NCI-H226 (cell line): ENCODE measurements at regions not wholly inside any gene's neighbourhood (a gene's known extent, or its start where the extent isn't known, plus 50 kb on each side); places are given as distances from the start of the nearest gene placed in this dataset.
"Not testable (repeated sequence)": the region's sequence is repeated elsewhere in the genome, so short reads cannot be mapped to it uniquely, and the experiment has no call there.

ENCODE experiments used
- DNase-seq: peaks from one replicate; pipeline ENCODE4 v3.0.0-alpha.2; 2015

DNA sequence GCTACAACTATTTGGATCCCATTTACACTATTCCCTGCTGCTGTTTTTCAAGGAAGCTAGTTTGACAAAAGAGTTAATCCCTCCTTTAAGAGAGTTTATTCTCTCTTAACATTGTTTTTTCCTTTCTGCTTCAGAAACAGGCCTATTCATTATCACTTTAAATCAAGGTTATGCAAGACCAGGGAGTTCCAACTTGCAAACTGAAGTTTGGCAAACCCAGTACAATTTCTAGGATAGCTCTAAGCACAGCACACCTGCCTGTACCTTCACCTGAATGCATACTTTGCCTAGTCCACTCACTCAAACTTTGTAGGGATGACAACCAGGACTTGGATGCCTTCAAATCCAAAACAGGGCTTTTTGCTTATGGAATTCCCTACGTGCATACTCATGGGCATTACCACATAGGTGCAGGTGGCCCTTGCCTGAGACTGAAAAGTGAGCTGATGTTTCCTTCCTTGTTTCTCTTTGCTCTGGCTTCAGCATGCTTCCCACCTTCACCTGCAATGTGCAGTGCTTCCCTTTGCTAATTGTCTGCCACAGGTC is 193.8 kb upstream of the MMADHC start:
- no peak for DNase-seq

DNA sequence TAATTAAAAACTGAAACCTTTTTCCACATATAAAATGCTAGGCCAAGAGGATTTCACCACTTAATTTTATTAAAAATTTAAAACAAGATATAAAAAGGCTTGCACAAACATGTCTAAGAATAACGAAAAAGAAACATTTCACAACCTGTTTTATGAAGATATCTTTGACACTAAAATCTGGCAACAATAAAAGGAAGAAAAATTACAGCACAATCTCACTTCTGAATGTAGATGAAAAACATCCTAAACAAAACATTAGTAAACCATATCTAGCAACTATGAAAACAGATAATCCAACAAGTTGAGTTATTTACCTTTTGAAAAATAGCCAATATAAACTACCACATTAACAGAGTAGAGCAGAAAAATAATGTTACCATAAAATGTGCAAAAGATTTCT is 185.4 kb upstream of the MMADHC start:
- DNase-seq = no peak

DNA sequence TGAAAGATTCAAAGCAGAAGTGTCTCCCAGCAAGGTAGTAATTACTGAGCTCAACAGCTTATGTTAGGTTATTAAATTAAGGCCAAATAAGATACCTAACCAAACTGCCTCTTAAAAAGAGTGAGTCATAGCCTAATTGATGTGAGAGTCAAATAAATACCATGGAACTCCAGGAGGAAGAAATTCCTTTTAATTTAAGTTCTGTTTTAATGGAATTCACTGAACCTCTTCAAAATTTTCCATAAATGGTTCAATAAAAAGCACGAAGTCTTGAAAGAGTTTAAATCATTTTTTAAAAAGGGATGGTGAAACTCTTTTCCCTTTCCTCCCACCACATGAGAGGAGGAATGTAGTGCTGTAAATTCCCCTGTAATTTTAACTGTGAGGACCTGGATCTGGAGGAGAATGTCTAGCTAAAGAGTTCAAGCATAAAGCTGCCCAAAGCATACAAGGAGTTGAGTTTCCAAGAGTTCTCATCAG is 180.8 kb upstream of the MMADHC start:
- no peak for DNase-seq

DNA sequence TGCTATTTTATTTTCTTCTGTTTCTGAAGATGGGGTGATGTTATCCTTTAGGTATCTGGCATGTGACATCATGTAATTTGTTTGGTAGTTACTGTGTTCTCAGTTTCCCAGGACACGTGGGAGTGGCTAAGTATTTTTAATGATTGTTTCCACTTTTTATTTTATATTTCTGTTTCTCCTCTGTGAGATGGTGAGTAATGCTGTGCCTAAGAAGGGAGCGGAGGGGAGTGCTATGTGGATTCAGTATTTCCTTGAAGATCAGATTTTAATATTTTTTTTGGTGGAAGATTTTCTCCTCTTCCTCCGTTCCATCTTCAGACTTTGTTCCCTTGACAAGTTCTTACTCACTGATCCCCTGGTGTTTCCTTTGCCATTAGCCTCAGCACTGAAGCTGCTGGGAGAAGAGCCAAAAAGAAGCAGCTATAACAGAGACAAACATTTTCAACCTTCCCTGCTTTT is 180.0 kb upstream of the MMADHC start:
- peak; percentile 47 for DNase-seq

DNA sequence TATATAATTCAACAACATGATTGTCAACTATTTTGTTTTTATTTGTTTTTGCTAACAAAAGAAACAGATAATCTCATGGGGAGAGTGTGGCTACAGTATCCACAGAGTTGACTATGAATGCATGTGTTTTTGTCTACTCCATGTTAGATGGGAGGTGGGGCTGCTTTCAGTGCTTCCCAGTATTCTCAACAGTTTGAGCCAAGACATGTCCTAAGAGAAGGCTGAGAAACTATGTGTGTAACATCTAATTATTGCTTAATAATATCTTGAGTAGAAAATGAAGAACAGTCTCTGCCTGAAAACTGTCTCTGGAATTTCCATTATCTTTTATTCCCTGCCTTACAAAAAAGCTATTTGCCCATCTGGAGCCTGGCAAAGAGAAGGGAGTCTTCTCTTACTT is 178.8 kb upstream of the MMADHC start:
- DNase-seq = no peak

DNA sequence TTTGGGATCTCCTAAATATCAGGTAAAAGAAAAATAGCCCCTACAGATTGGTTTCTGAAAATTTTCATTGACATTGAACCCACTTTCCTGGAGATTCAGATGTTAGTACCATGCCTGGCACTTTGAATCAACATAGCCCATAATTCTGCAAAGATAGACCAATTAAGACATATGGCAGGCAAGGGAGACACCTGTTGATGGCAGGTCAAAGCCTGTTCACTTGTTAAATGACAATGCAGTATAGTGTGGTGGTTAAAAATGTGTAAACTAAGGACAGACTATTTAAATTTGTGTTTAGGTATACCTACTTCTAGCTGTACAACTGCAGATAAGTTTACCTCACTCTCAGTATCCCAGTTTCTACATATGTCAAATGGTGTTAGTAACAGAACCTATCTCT is 178.1 kb upstream of the MMADHC start:
- no peak for DNase-seq

DNA sequence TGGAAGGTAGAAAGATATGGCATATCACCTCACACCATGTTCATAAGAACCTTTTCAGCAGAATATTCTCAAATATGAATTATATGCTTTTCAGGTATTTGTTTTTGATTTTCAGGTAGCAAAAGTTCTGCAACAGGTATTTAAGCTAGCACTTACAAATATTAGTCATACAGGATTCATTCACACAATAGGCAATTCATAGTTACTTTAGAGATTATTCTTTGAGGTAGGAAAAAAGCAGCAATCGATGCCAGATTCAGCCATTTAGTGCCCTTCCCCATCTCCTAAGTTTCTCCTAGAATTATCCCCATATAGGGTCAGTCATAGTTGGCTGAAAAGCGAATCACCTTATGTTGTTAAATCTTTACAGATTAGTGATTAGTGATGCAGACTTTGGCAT is 177.4 kb upstream of the MMADHC start:
- DNase-seq = no peak

DNA sequence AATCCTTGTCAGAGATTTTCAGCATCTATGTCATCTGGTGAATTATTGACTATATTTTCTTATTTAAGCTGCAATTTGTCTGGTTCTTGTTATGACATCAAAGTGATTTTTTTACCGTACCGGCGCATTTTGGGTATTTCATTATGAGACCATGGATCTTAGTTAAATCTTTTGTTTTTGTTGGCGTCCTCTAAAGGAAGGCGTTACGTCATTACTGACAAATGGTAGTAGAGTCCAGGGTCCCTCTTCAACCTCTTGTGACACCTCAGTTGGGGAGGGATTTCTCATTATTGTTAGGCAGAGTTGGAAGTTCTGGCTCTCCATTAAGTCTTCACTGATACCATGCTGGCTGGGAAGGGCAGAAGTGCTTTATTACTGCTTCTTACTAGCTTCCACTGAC is 175.8 kb upstream of the MMADHC start:
- DNase-seq = no peak

DNA sequence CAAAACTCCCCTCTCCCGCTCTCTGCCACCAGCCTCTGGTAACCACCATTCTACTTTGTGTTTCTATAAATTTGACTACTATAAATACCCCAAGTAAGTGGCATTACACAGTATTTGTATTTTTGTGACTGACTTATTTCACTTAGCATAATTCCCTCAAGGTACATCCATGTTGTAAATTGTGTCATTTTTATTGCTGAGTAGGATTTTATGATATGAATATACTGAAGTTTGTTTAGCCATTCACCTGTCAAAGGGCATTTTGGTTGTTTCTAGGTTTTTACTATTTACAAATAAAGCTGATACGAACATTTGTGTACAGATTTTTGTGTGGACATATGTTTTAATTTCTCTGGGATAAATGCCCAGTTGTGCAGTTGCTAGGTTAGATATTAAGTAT is 174.0 kb upstream of the MMADHC start:
- no peak for DNase-seq

DNA sequence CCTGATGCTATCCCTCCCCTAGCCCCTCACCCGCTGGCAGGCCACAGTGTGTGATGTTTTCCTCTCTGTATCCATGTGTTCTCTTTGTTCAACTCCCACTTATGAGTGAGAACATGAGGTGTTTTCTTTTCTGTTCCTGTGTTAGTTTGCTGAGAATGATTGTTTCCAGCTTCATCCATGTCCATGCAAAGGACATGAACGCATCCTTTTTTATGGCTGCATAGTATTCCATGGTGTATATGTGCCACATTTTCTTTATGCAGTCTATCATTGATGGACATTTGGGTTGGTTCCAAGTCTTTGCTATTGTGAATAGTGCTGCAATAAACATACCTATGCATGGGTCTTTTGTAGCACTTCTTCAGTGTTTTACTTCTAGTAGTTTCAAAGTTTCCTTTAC is 171.8 kb upstream of the MMADHC start:
- not testable (repeated sequence) for DNase-seq

DNA sequence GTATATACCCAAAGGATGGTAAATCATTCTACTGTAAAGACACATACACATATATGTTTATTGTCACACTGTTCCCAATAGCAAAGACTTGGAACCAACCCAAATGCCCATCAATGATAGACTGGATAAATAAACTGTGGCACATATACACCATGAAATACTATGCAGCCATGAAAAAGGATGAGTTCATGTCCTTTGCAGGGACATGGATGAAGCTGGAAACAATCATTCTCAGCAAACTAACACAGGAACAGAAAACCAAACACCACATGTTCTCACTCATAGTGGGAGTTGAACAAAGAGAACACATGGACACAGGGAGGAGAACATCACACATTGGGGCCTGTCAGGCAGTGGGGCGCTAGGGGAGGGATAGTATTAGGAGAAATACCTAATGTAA is 167.1 kb upstream of the MMADHC start:
- DNase-seq = not testable (repeated sequence)

DNA sequence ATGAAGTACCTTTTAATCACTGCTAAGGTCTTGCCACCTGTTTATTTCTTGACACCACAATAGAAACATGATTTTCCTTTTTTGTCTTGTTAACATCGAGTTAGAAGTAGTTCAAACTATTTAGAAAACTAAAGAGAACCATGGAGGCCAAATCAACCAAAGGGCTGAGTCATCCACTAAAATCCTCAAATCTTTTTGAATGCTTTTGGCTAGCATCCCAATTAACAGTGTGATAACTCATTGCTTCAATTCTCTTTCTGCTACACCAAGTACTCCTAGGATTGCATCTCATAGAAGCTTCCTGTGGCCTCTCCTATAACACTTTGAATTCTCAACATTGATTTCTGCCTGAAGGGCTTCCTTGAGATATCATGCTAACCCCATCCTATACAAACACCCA is 159.9 kb upstream of the MMADHC start:
- DNase-seq = no peak

DNA sequence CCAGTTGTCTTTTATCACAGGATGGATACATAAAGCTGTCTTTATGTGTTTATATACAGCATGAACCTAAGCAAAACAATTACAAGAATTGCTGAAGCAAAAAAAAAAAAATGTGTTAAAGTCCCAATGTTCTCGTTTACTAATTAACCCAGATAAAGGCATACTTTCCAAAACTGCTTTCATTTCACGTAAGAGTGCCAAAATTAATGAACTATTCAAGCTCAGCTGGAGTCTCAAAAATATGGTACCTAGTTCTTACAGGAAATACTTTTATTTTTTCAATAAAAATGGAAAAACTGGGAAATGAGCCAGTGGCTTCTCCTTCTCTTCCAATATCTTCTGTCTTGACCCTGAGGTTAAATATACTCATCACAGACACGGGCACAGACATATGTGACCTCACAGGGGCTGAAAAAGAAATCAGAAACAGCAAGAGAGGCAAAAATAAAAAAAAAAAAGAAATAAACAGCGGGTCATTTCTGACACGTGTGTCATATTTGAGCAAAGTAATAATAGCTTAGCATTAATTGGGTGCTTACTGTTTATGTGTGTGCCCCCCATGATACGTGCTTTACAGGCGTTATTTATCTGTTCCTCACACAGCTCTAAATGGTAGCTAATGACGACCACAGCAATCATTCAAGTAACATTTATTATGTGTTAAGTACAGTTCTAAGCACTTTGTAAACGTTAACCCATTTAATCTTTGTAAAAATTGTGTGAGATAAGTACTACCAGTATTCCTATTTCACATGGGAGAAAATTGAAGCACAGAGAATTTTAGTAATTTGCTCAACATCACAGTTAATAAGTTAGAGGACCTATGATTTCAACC is 158.0 kb upstream of the MMADHC start:
- DNase-seq = no peak

DNA sequence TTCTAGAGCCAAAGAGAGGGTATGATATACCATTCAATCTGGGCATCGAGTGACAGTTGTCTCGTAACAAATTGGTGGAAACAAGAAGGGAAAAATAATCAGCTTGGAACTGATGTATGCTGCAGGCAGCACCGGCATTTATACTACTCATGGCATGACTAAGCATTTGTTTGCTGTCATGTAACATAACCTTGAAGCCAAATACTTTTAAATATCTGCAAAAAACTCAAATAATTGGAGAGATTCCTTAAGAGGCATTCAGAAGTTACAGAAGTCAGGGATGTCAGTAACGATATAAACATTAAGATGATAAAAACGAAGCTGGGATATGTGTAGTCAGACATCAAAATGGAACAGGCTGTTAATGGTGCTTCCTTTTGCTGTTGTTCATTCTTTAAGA is 157.3 kb upstream of the MMADHC start:
- DNase-seq = peak; percentile 17

DNA sequence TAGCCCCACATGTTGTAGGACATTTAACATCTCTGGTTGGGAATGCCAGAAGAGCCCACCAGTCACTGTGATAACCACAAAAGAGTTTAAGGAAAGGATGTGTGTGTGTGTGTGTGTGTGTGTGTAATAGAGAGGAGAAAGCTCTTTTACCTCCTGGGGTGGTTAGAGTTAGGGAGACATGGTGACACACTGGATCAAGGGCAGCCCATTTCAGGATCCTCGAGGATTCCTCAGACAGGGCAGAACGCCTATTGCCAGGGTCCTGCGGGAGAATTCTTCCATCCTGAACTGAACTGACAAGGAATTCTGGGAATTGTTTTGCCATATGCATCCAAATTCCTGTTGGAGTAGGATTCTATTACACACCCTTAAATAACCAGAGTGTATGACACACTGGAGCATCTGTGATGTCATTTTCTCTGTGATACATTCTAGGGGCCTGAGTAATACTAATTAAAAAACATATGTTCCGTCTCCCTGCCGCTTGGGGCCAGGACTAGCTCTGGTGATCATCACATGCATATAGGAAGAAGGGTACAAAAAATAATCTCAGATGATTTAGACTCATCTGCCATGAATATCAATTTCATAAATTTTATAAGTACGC is 156.4 kb upstream of the MMADHC start:
- peak; percentile 25 for DNase-seq

DNA sequence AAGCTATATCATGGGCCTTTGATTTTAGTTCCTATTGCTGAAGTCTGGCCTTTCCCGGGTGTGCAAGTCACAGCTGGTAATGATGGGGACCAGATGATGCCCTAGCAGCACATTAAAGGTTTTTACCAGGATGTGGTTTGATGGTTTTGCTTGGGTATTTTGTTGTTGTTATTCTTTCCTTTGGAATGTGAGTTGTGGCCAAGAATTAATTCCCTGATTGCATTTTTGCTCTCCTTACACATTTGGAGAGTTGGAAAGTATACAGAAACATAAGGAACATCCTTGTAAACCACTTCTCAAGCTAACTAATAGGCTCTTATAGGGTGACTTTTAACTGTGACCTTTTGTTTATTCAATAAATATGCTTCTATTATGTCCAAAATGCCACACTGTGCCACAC is 154.1 kb upstream of the MMADHC start:
- DNase-seq = peak; percentile 65

DNA sequence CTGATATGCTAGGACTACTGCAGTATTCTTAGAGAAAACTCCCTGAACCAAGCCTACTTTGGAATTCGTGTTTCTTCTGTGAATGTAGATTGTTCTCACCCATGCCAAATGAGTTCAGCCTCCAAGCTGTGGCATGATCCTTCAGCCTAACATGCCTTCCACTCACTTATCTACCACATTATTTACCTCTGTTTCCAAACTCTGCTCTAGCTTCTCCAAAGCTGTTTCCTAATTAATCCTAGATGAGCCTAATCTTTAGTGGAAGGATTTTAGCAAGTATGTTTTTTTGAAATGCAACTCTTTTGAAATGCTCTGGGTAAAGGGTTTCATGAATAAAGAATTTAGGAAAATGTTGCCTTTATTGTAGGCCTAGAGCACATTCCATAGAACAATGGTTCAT is 152.9 kb upstream of the MMADHC start:
- no peak for DNase-seq

DNA sequence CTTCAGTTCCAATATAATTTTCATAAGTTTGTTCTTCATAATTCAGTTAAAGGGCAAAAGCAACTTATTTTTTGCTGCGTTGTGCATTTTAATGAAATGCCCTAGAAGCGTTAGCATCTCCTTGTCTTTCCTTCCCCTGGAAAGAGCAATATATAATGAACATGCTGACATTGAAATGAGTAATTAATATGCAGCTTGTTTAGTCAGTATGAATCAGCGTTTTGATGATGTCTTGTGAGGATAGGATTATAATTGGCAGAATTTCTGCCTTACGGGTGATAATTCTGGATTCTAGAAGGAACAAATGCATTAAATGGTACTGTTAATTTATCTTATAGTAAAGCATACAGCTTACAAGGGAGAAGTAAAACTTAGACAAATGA is 152.3 kb upstream of the MMADHC start:
- no peak for DNase-seq

DNA sequence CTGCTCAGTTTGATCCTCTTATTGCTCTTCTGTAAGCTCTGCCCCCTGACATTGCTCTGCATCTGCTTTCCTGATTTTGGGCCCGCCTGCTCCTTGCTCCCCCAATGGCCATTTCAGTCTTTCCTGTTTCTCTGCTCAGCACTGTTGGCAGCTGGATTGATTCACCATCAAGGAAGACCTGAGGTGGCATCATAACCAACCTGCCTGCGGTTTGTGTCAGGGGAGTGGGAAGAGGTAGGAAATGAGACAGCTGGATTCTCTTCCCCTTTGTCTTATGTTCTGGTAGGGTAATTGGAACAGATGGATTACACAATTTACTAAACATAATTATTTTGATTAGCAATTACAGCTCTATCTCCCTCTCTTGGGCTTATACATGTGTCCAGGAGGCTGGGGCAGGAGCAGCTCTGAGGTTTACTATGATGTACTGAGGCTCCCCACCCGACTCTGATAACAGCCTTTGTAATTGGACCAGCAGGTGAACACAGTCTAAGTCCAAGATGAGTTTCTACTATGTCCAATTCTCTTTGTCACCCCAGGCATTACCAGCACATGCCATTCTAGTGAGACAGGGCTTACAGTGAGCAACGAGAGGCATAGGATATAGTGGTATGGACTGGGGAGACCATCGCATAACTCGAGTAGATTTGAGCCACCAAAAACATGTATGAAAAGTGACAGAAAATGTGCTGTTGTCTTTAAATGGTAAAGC is 151.8 kb upstream of the MMADHC start:
- DNase-seq = no peak

DNA sequence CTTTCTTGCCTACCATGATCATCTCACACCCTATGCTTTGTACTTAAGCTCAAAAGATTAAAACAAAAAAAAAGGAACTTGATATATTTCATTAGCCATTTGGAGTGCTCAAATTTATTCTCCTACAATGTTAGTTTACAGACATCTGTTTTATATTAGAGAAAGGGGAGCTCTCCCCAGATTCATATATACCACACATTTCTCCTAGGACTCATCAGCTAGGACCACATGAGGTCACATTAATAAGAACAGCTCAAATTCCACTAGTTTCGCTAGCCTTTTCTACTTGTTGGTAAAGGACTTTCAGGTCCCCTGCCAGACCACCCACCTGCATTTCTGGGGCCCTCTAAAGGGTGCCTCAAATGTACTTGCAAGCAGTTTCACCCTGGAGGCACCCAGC is 151.2 kb upstream of the MMADHC start:
- DNase-seq = no peak

DNA sequence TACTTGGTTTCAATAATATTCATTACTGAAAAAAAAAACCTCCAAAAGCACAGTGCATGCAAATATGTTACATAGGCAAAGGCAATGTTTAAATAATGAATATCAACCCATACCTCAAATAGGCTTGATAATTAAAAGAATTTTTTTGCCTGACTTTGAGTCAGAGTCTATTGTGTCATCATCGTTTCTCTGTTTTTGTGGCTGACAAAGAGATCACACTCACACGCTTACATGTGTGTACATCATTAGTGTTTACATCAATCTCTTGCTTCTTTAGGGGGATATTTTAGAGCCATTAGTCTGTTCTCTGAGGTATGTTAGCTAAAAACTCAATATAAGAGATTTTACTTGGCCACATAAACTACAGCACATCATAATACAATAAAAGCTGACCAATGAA is 150.3 kb upstream of the MMADHC start:
- no peak for DNase-seq

DNA sequence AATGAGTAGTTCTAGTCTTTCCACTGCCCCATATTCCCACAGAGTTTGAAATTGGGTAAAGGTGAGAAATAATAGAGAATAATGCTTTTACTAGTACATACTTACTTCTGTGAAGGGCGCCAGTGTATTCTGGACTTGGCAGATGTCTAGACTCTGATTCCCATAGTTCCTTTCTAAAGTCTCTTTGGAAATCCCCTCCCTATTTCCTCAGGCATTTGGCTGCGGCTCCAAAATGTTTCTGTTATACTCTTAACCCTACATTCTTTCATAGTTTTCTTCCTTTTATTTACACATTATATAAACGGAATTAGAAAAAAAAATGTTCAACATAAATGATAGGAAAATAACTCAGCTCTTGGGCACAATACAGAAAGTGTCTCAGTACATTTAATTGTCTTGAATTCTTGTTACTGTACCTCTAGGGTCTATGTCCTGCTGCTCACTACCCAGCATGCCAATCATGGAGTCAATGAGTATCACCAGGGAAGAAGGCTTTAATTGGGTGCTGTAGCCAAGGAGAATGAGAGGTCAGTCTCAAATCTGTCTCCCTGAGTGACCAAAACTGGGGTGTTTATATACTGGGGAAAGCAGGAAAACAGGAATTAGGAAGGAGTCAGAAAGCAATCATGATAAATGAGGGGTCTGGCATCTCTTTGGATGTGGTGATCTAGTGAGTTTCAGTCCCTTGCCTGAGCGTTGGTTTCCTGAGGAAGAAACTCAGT is 147.8 kb upstream of the MMADHC start:
- no peak for DNase-seq
